SK-N-SH treated with all-trans-retinoic acid at 6 μM for 48 hours (cell line): ENCODE measurements at regions not wholly inside any gene's neighbourhood (a gene's known extent, or its start where the extent isn't known, plus 50 kb on each side); places are given as distances from the start of the nearest gene placed in this dataset.
"Not testable (repeated sequence)": the region's sequence is repeated elsewhere in the genome, so short reads cannot be mapped to it uniquely, and the experiment has no call there.

Source experiments
- ATAC-seq: fragments of 200-7000 bp; cut with Tn5 transposase; 3 replicates; pipeline ENCODE4 v1.9.1; 2020; ENCODE audit warnings: mild to moderate bottlenecking, moderate library complexity
- ESRRG ChIP-seq: fragments of 250-450 bp; sonication (Bioruptor Pico); IDR thresholded peaks from 2 replicates; pipeline ENCODE4 v1.6.1; 2021; ENCODE audit warnings: mild to moderate bottlenecking
- PPARA ChIP-seq: fragments of 250-450 bp; sonication (Bioruptor Pico); IDR thresholded peaks from 2 replicates; pipeline ENCODE4 v1.5.0; 2020; ENCODE audit warnings: mild to moderate bottlenecking, borderline replicate concordance
- SNAI2 ChIP-seq: fragments of 250-450 bp; sonication (Bioruptor Pico); IDR thresholded peaks from 2 replicates; pipeline ENCODE4 v1.5.0; 2020; ENCODE audit warnings: mild to moderate bottlenecking, moderate library complexity
- TOX ChIP-seq: fragments of 250-450 bp; sonication (Bioruptor Pico); IDR thresholded peaks from 2 replicates; pipeline ENCODE4 v1.8.0; 2021; ENCODE audit warnings: mild to moderate bottlenecking, moderate library complexity, borderline replicate concordance
- TSHZ2 ChIP-seq: fragments of 250-450 bp; sonication (Bioruptor Pico); IDR thresholded peaks from 2 replicates; pipeline ENCODE4 v1.5.0; 2020; ENCODE audit warnings: mild to moderate bottlenecking, moderate library complexity
- ZFP3 ChIP-seq: fragments of 250-450 bp; sonication (Bioruptor Pico); IDR thresholded peaks from 2 replicates; pipeline ENCODE4 v1.5.0; 2020; ENCODE audit warnings: mild to moderate bottlenecking, moderate library complexity
- ZNF8 ChIP-seq: fragments of 450-650 bp; formaldehyde crosslinking; IDR thresholded peaks from 2 replicates; pipeline ENCODE4 v1.5.0; 2020; ENCODE audit warnings: mild to moderate bottlenecking, moderate library complexity
- TF ChIP-seq, protein P1 (sequence below): fragments of 250-450 bp; sonication (Bioruptor Pico); IDR thresholded peaks from 2 replicates; pipeline ENCODE4 v1.5.1; 2021; ENCODE audit warnings: mild to moderate bottlenecking, moderate library complexity

- ATAC-seq = not testable (repeated sequence)
These were observed 1514.6 kb upstream of the TPTE start for GRCh38 chr21:9006553-9007323.

DNA sequence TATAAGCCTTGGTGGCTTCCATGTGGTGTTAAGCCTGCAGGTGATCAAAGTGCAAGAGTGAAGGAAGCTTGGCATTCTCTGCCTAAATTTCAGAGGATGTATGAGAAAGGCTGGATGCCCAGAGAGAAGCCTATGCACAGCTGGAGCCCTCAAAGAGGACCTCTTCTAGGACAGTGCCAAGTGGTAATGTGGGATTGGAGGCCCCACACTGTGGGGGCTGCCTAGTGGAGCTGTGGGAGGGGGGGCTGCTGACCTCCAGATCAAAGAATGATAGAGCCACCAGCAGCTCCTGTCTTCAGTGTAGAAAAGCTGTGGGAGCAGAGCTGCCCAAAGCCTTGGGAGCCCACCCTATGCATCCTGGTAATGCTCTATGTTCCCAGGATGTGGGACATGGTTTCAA is 1512.7 kb upstream of the TPTE start:
- TF ChIP-seq ZFP3 (CRISPR knock-in tag) = no peak
- no peak for TF ChIP-seq ESRRG (CRISPR knock-in tag)
- TF ChIP-seq TOX (CRISPR knock-in tag) = no peak
- no peak for TF ChIP-seq TSHZ2 (CRISPR knock-in tag)
- no peak for TF ChIP-seq ZNF8 (CRISPR knock-in tag)
- no peak for TF ChIP-seq SNAI2 (CRISPR knock-in tag)
- TF ChIP-seq, protein P1, sequence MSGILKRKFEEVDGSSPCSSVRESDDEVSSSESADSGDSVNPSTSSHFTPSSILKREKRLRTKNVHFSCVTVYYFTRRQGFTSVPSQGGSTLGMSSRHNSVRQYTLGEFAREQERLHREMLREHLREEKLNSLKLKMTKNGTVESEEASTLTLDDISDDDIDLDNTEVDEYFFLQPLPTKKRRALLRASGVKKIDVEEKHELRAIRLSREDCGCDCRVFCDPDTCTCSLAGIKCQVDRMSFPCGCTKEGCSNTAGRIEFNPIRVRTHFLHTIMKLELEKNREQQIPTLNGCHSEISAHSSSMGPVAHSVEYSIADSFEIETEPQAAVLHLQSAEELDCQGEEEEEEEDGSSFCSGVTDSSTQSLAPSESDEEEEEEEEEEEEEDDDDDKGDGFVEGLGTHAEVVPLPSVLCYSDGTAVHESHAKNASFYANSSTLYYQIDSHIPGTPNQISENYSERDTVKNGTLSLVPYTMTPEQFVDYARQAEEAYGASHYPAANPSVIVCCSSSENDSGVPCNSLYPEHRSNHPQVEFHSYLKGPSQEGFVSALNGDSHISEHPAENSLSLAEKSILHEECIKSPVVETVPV = no peak
- TF ChIP-seq PPARA = no peak
- ATAC-seq = no peak

- not testable (repeated sequence) for ATAC-seq
These were observed 1511.9 kb upstream of the TPTE start for GRCh38 chr21:9009267-9010016.

DNA sequence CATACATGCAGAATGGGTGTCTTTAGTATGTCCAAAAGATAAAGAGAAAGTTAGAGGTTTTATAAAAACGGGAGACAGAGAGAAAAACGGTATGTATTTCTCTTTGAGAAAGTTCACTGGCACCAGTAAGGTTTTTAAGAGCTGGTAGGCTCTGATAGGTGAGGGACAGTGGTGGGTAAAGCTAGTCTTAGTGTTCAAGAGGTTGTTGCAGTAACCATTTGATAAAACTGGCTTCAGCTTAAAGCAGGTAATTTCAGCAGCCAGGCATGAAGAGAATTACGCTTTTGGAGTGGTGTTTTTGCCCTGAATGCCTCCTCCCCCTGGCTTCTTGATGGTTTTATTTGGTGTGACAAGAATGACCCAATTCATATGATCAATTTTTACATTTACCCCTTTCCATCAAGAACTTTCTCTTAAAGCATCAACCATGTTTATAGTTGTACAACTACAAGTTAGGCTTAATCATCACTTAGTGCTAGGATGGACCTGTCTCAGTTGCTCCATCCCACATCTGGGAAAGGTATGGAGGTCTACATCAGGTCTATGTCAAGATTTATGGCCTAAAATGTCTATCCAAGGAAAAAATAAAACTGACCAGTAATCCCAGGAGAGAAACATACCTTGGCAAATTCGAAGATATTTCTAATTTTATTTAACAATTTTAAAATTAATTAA is 1511.1 kb upstream of the TPTE start:
- not testable (repeated sequence) for ATAC-seq

DNA sequence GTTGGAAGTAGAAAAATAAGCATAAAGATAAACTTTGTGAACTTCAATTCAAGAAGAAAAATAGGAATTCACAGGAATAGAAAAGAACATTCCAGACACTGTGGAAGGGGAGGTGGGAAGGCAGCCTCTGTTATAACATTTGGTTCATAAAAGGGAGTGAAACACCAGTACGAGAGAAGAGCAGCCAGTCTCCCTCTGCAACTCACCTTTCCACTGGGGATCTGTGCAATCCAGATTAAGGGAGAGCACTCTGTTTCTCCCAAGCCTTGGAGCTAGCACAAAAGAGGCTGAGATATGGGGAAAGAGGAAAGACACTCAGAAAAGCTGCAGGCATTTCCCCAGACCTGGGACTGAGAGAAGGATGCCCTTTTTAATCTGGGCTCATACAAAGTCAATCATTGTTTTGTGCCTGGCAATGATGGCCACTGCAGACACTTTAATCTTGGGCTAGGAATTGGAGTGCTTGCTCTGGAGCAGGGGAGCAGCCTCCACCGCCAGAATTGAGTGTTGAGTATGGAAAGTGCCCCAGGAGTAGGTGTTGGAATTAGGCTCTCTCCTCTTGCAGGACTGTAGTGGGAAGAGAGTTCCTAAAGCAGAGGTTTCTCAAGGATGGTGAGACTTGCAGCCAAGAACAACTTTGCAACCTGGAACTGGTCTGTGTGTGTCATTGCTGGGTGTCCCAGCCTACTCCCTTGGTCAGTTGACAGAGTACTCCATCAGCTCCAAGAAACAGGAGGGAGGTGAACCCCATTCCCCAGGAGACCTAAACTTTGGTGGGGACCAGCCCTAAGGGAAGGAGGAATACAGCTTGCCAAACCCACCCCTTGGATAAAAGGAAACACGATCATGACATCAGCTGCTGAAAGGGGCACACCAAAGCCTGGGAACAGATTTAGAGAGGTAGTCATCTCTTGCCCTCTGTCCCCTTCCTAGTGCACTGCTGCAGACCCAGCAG is 1510.2 kb upstream of the TPTE start:
- ATAC-seq = not testable (repeated sequence)

DNA sequence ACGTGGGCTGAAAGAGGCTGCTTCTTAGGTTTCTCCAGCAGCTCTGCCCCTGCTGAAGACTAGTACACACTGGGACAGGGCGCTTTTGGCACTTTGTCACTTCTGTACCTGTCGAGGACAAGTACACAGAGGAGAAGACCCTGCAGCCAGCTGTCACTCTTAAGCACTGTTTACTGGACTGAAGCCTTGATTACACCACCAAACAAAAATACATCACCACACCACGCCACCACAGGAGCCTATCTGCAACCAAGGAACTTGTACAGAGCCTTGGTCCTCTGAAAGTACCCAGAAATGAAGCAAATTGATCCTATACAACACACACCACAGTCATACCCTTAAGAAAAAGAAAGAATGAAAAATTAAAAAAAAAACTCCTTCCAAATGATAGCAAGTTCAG is 1509.5 kb upstream of the TPTE start:
- not testable (repeated sequence) for ATAC-seq

GRCh38 chr21:9013502-9014242 is 1507.7 kb upstream of the TPTE start:
- ATAC-seq = not testable (repeated sequence)

DNA sequence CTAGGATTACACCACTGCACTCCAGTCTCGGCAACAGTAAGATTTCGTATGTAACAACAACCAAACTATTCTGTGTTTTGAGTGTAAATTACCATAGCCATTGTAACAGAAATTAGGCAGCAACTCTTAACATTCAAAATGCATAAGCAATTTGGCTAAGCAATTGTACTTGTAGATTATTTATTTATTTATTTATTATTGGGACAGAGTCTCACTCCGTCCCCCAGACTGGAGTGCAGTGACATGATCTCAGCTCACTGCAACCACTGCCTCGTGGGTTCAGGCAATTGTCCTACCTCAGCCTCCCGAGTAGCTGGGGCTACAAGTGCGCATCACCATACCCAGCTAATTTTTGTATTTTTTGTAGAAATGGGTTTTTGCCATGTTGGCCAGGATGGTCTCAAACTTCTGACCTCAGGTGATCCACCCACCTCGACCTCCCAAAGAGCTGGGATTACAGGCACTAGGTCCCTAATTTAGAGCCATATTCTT is 1507.1 kb upstream of the TPTE start:
- ATAC-seq = not testable (repeated sequence)

DNA sequence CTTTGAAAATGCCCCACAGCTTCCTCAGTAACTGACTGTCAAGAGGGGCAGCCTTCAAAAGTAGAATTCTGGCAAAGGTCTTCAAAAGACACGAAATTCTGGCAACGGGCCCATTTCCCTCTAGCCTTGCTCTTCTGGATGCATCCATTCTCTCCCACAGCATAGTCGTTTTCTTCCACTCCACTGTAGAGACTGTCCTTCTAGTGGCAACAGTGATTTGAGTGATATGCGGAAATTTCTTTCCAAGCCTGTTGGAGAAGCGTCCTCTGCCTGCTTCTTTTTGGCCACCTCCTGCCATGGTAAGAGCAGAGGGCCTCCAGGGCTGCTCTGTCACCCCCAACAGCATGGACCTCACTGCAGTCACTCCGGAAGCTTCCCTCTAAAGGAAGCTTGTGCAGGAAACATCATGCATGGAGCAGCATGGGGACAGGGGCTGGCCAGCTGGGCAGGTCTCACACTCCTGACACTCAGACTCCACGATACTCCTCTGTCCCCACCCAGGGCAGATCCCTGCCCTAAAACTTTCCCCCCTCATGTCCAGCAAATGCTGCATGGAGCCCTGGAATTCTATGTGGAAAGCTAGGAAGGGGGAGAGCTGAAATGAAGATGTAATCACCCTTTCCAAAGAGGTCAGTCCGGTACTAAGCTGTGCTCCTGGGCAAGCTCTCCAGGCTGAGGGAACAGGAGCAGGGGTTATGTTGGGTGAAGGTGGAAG is 1505.7 kb upstream of the TPTE start:
- ATAC-seq = not testable (repeated sequence)

DNA sequence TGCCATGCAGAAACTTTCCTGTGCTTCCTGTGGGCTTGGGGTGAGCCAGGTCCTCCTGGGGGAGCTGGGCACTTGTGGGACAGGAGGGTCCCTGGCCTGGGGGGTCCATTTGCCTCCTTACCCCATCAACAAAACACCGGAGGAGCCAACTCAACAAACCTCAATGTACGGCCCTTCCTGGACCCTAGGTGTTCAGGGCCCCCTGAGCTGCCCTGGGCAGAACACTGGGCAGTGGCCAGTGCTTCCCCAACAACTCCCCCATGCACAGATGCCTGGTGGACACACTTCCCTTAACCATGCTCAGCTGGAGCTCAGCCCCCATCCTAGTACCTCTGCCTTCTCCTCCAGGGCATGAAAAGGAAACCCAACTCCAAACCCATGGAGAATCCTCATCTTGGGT is 1504.2 kb upstream of the TPTE start:
- not testable (repeated sequence) for ATAC-seq

DNA sequence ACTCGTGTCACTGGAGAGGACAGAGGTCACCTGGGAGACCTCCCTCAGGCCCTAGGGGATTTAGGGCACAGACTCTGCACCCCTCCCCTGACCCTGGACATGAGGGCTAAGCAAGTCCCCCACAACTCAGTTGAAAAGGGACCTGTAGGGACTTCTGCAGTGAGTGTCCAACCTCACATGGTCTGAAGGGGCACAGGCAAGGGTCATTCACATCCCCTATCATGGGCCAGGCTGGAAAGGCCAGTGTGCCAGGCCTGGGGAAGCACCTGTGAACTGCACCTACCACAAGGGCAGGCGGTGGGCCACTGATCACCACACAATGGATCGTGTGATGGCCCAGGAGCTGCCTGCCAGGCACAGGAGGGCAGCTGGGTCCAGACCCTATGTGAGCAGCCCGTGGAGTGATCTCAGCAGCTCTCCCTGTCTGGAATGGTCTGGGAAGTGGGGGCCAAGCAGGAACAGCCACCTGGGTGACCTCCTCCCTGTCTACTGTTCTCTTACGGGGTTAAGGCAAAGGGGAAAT is 1502.6 kb upstream of the TPTE start:
- not testable (repeated sequence) for ATAC-seq

- ATAC-seq = not testable (repeated sequence)
These were observed 1497.2 kb upstream of the TPTE start for GRCh38 chr21:9024006-9024767.

GRCh38 chr21:9026729-9027416 is 1494.5 kb upstream of the TPTE start:
- not testable (repeated sequence) for ATAC-seq
